Aorta (tissue), 5 donors: ENCODE measurements at regions not wholly inside any gene's neighbourhood (a gene's known extent, or its start where the extent isn't known, plus 50 kb on each side); places are given as distances from the start of the nearest gene placed in this dataset.

ENCODE experiments used
- ATAC-seq: fragments of 200-7000 bp; cut with Tn5 transposase; one replicate; pipeline ENCODE4 v1.9.1; 2022; ENCODE audit warnings: moderate library complexity; ENCODE audit not compliant: low FRiP score
- DNase-seq, 2 donors: peaks; one replicate each; pipeline ENCODE4 v3.0.0-alpha.2; 2020
- H3K27ac ChIP-seq, 2 donors: one replicate each; pipeline ENCODE4 v1.5.1; 2013; ENCODE audit warnings: low read length in 2 of 2, mild to moderate bottlenecking in 2 of 2, moderate library complexity in 2 of 2, control low read depth in 1 of 2, inconsistent platforms in 1 of 2, low read depth in 1 of 2
- H3K27me3 ChIP-seq, 2 donors: one replicate each; pipeline ENCODE4 v1.6.1; 2013; ENCODE audit warnings: control low read depth in 1 of 2, low read length in 1 of 2, mild to moderate bottlenecking in 1 of 2, moderate library complexity in 1 of 2; ENCODE audit not compliant: insufficient read depth in 2 of 2, control insufficient read depth in 1 of 2
- H3K36me3 ChIP-seq, 2 donors: one replicate each; pipeline ENCODE4 v1.6.1; 2013; ENCODE audit warnings: control low read depth in 1 of 2, low read length in 1 of 2, mild to moderate bottlenecking in 1 of 2; ENCODE audit not compliant: insufficient read depth in 2 of 2, control insufficient read depth in 1 of 2
- H3K4me1 ChIP-seq, 2 donors: one replicate each; pipeline ENCODE4 v1.6.1; 2013; ENCODE audit warnings: low read length in 2 of 2, control low read depth in 1 of 2, mild to moderate bottlenecking in 1 of 2, moderate library complexity in 1 of 2; ENCODE audit not compliant: insufficient read depth in 2 of 2, control insufficient read depth in 1 of 2
- H3K4me3 ChIP-seq, 2 donors: one replicate each; pipeline ENCODE4 v1.5.1; 2013; ENCODE audit warnings: low read length in 2 of 2, control low read depth in 1 of 2, mild to moderate bottlenecking in 1 of 2
- H3K9me3 ChIP-seq: one replicate; pipeline ENCODE4 v1.6.1; 2013; ENCODE audit warnings: mild to moderate bottlenecking, low read length; ENCODE audit not compliant: control insufficient read depth
- WGBS, 2 donors: extraction: QIAGEN DNeasy Blood & Tissue Kit; methylation state at CpG; one replicate each; pipeline ENCODE4 v1.1.7; 2013; 5-methylcytosine and 5-hydroxymethylcytosine counted together
- intact Hi-C, 2 donors: fragments of 100-400 bp; cut with DNase I; formaldehyde crosslinking; loops; one replicate each; pipeline versions ENCODE4 v1.14.2 to v1.15.0; 2022
- donor health status: healthy with polysubstance abuse.
- donor health status: Bipolar disorder and iron deficiency.
- donor health status: DM: no; HTN: no; CAD: no.
- donor health status: DM: no; HTN: no; CAD: no.
- donor health status: DM: yes; HTN: yes; CAD: no.

GRCh38 chr1:68889471-68889870 is 392.6 kb upstream of the DEPDC1 start:
- Histone ChIP-seq H3K9me3 (no peaks in the 10 kb centered on the region), H3K4me1 (no peaks in the 10 kb centered on the region), H3K27me3 (no peaks in the 10 kb centered on the region), H3K4me3 (no peak overlapping the region), H3K36me3 (no peaks in the 10 kb centered on the region), H3K27ac (no peak overlapping the region)
- 77 to 85% methylated on average over 5 of the region's 5 CpGs for WGBS, 2 donors
- ATAC-seq = no peak
- DNase-seq = no peak
- intact Hi-C loops = no loop called here

GRCh38 chr1:68890736-68891135 is 393.9 kb upstream of the DEPDC1 start:
- no peak for ATAC-seq
- intact Hi-C loops = no loop called here
- no peaks in the 10 kb centered on the region for H3K4me1 ChIP-seq
- H3K9me3 ChIP-seq = no peaks in the 10 kb centered on the region
- no peaks in the 10 kb centered on the region for H3K27me3 ChIP-seq
- no peaks in the 10 kb centered on the region for H3K36me3 ChIP-seq
- WGBS, 2 donors = 91 to 95% methylated on average over 3 of the region's 3 CpGs
- no peak overlapping the region for H3K27ac ChIP-seq
- DNase-seq = no peak
- no peak overlapping the region for H3K4me3 ChIP-seq

GRCh38 chr1:68904477-68904876 is 407.6 kb upstream of the DEPDC1 start:
- H3K27me3 ChIP-seq = no peaks in the 10 kb centered on the region
- H3K27ac ChIP-seq = no peak overlapping the region
- 55 to 57% methylated on average over 3 of the region's 3 CpGs for WGBS, 2 donors
- peaks cover 1% of the 10 kb centered on the region for H3K9me3 ChIP-seq
- ATAC-seq (no peak), DNase-seq (no peak)
- H3K4me3 ChIP-seq = no peak overlapping the region
- no peaks in the 10 kb centered on the region for H3K36me3 ChIP-seq
- intact Hi-C loops = no loop called here
- no peaks in the 10 kb centered on the region for H3K4me1 ChIP-seq

GRCh38 chr1:68906431-68906830 is 409.5 kb upstream of the DEPDC1 start:
- DNase-seq = no peak
- intact Hi-C loops = no loop called here
- H3K27me3 ChIP-seq = no peaks in the 10 kb centered on the region
- H3K36me3 ChIP-seq = no peaks in the 10 kb centered on the region
- H3K4me1 ChIP-seq = no peaks in the 10 kb centered on the region
- H3K9me3 ChIP-seq = peaks cover 5% of the 10 kb centered on the region
- 56 to 58% methylated on average over 3 of the region's 3 CpGs for WGBS, 2 donors
- H3K4me3 ChIP-seq = no peak overlapping the region
- no peak for ATAC-seq
- H3K27ac ChIP-seq = no peak overlapping the region

- no peaks in the 10 kb centered on the region for H3K36me3 ChIP-seq
- H3K9me3 ChIP-seq = peaks cover 4% of the 10 kb centered on the region
- ATAC-seq (no peak), DNase-seq (no peak)
- no peak overlapping the region for H3K4me3 ChIP-seq
- 83 to 87% methylated on average over 5 of the region's 5 CpGs for WGBS, 2 donors
- H3K27ac ChIP-seq = no peak overlapping the region
- no peaks in the 10 kb centered on the region for H3K4me1 ChIP-seq
- intact Hi-C loops = no loop called here
- no peaks in the 10 kb centered on the region for H3K27me3 ChIP-seq
Measured at GRCh38 chr1:68907491-68907890, 410.6 kb upstream of the DEPDC1 start.

GRCh38 chr1:68908316-68908715 is 411.4 kb upstream of the DEPDC1 start:
- Histone ChIP-seq H3K27ac (no peak overlapping the region), H3K4me3 (no peak overlapping the region), H3K27me3 (no peaks in the 10 kb centered on the region), H3K4me1 (no peaks in the 10 kb centered on the region), H3K36me3 (no peaks in the 10 kb centered on the region), H3K9me3 (peaks cover 4% of the 10 kb centered on the region)
- WGBS, 2 donors = 56 to 58% methylated on average over 2 of the region's 2 CpGs
- DNase-seq (no peak), ATAC-seq (no peak)
- intact Hi-C loops = no loop called here

GRCh38 chr1:68916221-68916902 is 419.5 kb upstream of the DEPDC1 start:
- Histone ChIP-seq H3K4me1 (peaks cover 4 to 6% of the 10 kb centered on the region in 2 donors), H3K27ac (peak overlapping the region in 1 of 2 donors; percentile 51), H3K4me3 (no peak overlapping the region), H3K27me3 (no peaks in the 10 kb centered on the region), H3K36me3 (peaks cover 0 to 2% of the 10 kb centered on the region in 2 donors), H3K9me3 (no peaks in the 10 kb centered on the region)
- ATAC-seq (peak; percentile 88), DNase-seq (peak in 1 of 2 donors; percentile 60)
- WGBS, 2 donors = 16 to 22% methylated on average over 4 of the region's 4 CpGs
- intact Hi-C loops = no loop called here

- Histone ChIP-seq H3K4me3 (no peak overlapping the region), H3K27me3 (no peaks in the 10 kb centered on the region), H3K27ac (no peak overlapping the region), H3K4me1 (peaks cover 4 to 6% of the 10 kb centered on the region in 2 donors), H3K36me3 (peaks cover 0 to 2% of the 10 kb centered on the region in 2 donors), H3K9me3 (no peaks in the 10 kb centered on the region)
- no peak for DNase-seq
- ATAC-seq = no peak
- WGBS, 2 donors = 33 to 36% methylated on average over 5 of the region's 5 CpGs
- intact Hi-C loops = no loop called here
Measured at GRCh38 chr1:68917456-68917855, 420.6 kb upstream of the DEPDC1 start.

- ATAC-seq (no peak), DNase-seq (no peak)
- H3K27me3 ChIP-seq = no peaks in the 10 kb centered on the region
- peaks cover 4 to 6% of the 10 kb centered on the region in 2 donors for H3K4me1 ChIP-seq
- 99 to 100% methylated on average over 1 of the region's 1 CpG for WGBS, 2 donors
- peaks cover 0 to 2% of the 10 kb centered on the region in 2 donors for H3K36me3 ChIP-seq
- H3K9me3 ChIP-seq = no peaks in the 10 kb centered on the region
- intact Hi-C loops = no loop called here
- H3K4me3 ChIP-seq = no peak overlapping the region
- peak overlapping the region in 1 of 2 donors; percentile 3 for H3K27ac ChIP-seq
Measured at GRCh38 chr1:68918563-68918962, 421.7 kb upstream of the DEPDC1 start.
